ENCODE measurements at regions not wholly inside any gene's neighbourhood (a gene's known extent, or its start where the extent isn't known, plus 50 kb on each side); places are given as distances from the start of the nearest gene placed in this dataset.

- POLR2A ChIA-PET = no interaction called here
Observed at GRCh38 chr6:47392251-47392650, 82.5 kb upstream of the TNFRSF21 start.

More at GRCh38 chr6:47392251-47392650, 82.5 kb upstream of the TNFRSF21 start:
- Histone ChIP-seq H3K9me3 (no peaks in the 10 kb centered on the region), H3K4me3 (ENCODE audit: low read depth in 2 of 2, low read length in 1 of 2) (no peak overlapping the region), H3K27ac (ENCODE audit: low read depth in 2 of 2, low read length in 1 of 2) (no peak overlapping the region), H3K36me3 (replicated peaks in 1 of 2; ENCODE audit: control insufficient read depth in 1 of 2, insufficient read depth in 2 of 2, low read length in 1 of 2) (no peaks in the 10 kb centered on the region), H3K9ac (no peak overlapping the region), H3K4me1 (ENCODE audit: control insufficient read depth in 1 of 2, insufficient read depth in 2 of 2, low read depth in 1 of 2, low read length in 1 of 2) (no peaks in the 10 kb centered on the region), H3K4me2 (no peak overlapping the region), H3K9me2 (no peaks in the 10 kb centered on the region), H4K20me1 (ENCODE audit: insufficient read depth) (no peaks in the 10 kb centered on the region), H3F3A (replicated peaks; ENCODE audit: insufficient read depth) (no peaks in the 10 kb centered on the region), H3K79me2 (ENCODE audit: insufficient read depth) (no peaks in the 10 kb centered on the region), H3K27me3 (ENCODE audit: insufficient read depth) (no peaks in the 10 kb centered on the region; the same call in 1 of the 2 replicates), H2AFZ (ENCODE audit: low read depth) (no peak overlapping the region)
- CTCF ChIA-PET = interaction anchor here (1.3 to 1.7 kb wide), 3 partner anchors 10 to 22 kb away, joined by 3 to 8 read pairs (median 3); no protein-coding TSS in a partner anchor
- 0% methylated on average over 1 of the region's 1 CpG for WGBS (ENCODE audit: low lambda C conversion rate)
- TF ChIP-seq REST (IDR thresholded peaks at IDR 0.05; ENCODE audit: low read depth, low read length) (no peak), SMC3 (IDR thresholded peaks at IDR 0.05; ENCODE audit: low read depth, low read length) (no peak), USF1 (IDR thresholded peaks at IDR 0.05; ENCODE audit: borderline replicate concordance, low read depth) (no peak), GATA2 (CRISPR knock-in tag; IDR thresholded peaks at IDR 0.05) (no peak), TEAD4 (IDR thresholded peaks at IDR 0.05; ENCODE audit: borderline replicate concordance, insufficient read depth) (no peak), PBX3 (IDR thresholded peaks at IDR 0.05) (no peak), CHD2 (IDR thresholded peaks at IDR 0.05; ENCODE audit: low read length, partially characterized antibody) (no peak), RFX5 (IDR thresholded peaks at IDR 0.05; ENCODE audit: low read length) (no peak), IRF3 (IDR thresholded peaks at IDR 0.05; ENCODE audit: low read depth, low read length) (no peak), ZBTB33 (IDR thresholded peaks at IDR 0.05; ENCODE audit: borderline replicate concordance, low read depth) (no peak), MEF2A (IDR thresholded peaks at IDR 0.05; ENCODE audit: borderline replicate concordance, low read depth) (no peak), YY1 (IDR thresholded peaks at IDR 0.05; ENCODE audit: low read depth) (no peak), EZH2phosphoT487 (IDR thresholded peaks at IDR 0.05; ENCODE audit: borderline replicate concordance, low read depth) (no peak), MAX (IDR thresholded peaks at IDR 0.05; ENCODE audit: low read depth) (no peak)
- no peak for DNase-seq
